Stomach (tissue), 4 donors: ENCODE measurements at regions not wholly inside any gene's neighbourhood (a gene's known extent, or its start where the extent isn't known, plus 50 kb on each side); places are given as distances from the start of the nearest gene placed in this dataset.

Experiments
- CTCF ChIP-seq, 7 experiments: fragments of 450-650 bp in 4 of 7; fragments of 200-600 bp in 3 of 7; sonication (generic) in 3 of 7; IDR thresholded peaks; one replicate each; pipeline ENCODE4 v1.5.1; 2016 to 2019; ENCODE audit warnings: antibody characterized with exemption in 7 of 7, control low read depth in 2 of 7, mild to moderate bottlenecking in 1 of 7
- EP300 ChIP-seq: sonication (generic); formaldehyde crosslinking; IDR thresholded peaks from one replicate; pipeline ENCODE4 v1.6.1; 2017; ENCODE audit warnings: antibody characterized with exemption
- POLR2AphosphoS5 ChIP-seq, 3 donors: sonication (generic); formaldehyde crosslinking; IDR thresholded peaks; one replicate each; pipeline ENCODE4 v1.6.1; 2016; ENCODE audit warnings: antibody characterized with exemption in 3 of 3

GRCh38 chr14:27085500-27085899, 487.7 kb upstream of the NOVA1 start:
- TF ChIP-seq EP300 (no peak), POLR2AphosphoS5 (IDR thresholded peaks at IDR 0.05) (no peak), CTCF (IDR thresholded peaks at IDR 0.05) (no peak)
